ENCODE measurements at regions not wholly inside any gene's neighbourhood (a gene's known extent, or its start where the extent isn't known, plus 50 kb on each side); places are given as distances from the start of the nearest gene placed in this dataset.

GRCh38 chr1:228873709-228874108 lies 138.4 kb downstream of the RHOU start:
- DNase-seq = no peak
- Histone ChIP-seq H3K27me3 (ENCODE audit: insufficient read depth, low read depth, severe bottlenecking) (no peaks in the 10 kb centered on the region), H3K27ac (no peak overlapping the region), H3K4me3 (ENCODE audit: low read depth, low read length) (no peak overlapping the region), H3K9me3 (ENCODE audit: severe bottlenecking) (no peaks in the 10 kb centered on the region), H3K36me3 (no peaks in the 10 kb centered on the region)
- TF ChIP-seq CTCF (IDR thresholded peaks at IDR 0.05; ENCODE audit: low read depth, low read length) = no peak

- Histone ChIP-seq H3K4me3 (ENCODE audit: low read depth, low read length) (no peak overlapping the region), H3K36me3 (no peaks in the 10 kb centered on the region), H3K9me3 (ENCODE audit: severe bottlenecking) (no peaks in the 10 kb centered on the region), H3K27me3 (ENCODE audit: insufficient read depth, low read depth, severe bottlenecking) (no peaks in the 10 kb centered on the region), H3K27ac (no peak overlapping the region)
- no peak for TF ChIP-seq CTCF (IDR thresholded peaks at IDR 0.05; ENCODE audit: low read depth, low read length)
- DNase-seq = no peak
Measured at GRCh38 chr1:228875741-228876140, 140.5 kb downstream of the RHOU start.

- no peak for TF ChIP-seq CTCF (IDR thresholded peaks at IDR 0.05; ENCODE audit: low read depth, low read length)
- Histone ChIP-seq H3K27me3 (ENCODE audit: insufficient read depth, low read depth, severe bottlenecking) (no peaks in the 10 kb centered on the region), H3K9me3 (ENCODE audit: severe bottlenecking) (no peaks in the 10 kb centered on the region), H3K4me3 (ENCODE audit: low read depth, low read length) (no peak overlapping the region), H3K27ac (no peak overlapping the region), H3K36me3 (no peaks in the 10 kb centered on the region)
- DNase-seq = no peak
Measured at GRCh38 chr1:228876187-228876586, 140.9 kb downstream of the RHOU start.

GRCh38 chr1:228879164-228879563 lies 143.9 kb downstream of the RHOU start:
- TF ChIP-seq CTCF (IDR thresholded peaks at IDR 0.05; ENCODE audit: low read depth, low read length) = no peak
- Histone ChIP-seq H3K4me3 (ENCODE audit: low read depth, low read length) (no peak overlapping the region), H3K36me3 (no peaks in the 10 kb centered on the region), H3K9me3 (ENCODE audit: severe bottlenecking) (no peaks in the 10 kb centered on the region), H3K27ac (no peak overlapping the region), H3K27me3 (ENCODE audit: insufficient read depth, low read depth, severe bottlenecking) (no peaks in the 10 kb centered on the region)
- DNase-seq = no peak

- DNase-seq = no peak
Measured at GRCh38 chr1:228882041-228882770, 146.9 kb downstream of the RHOU start.

More at GRCh38 chr1:228882041-228882770, 146.9 kb downstream of the RHOU start:
- Histone ChIP-seq H3K27ac (no peak overlapping the region), H3K4me3 (ENCODE audit: low read depth, low read length) (no peak overlapping the region), H3K9me3 (ENCODE audit: severe bottlenecking) (no peaks in the 10 kb centered on the region), H3K36me3 (no peaks in the 10 kb centered on the region), H3K27me3 (ENCODE audit: insufficient read depth, low read depth, severe bottlenecking) (no peaks in the 10 kb centered on the region)
- no peak for TF ChIP-seq CTCF (IDR thresholded peaks at IDR 0.05; ENCODE audit: low read depth, low read length)
